Hepatocyte (in vitro differentiated cells): ENCODE measurements at regions not wholly inside any gene's neighbourhood (a gene's known extent, or its start where the extent isn't known, plus 50 kb on each side); places are given as distances from the start of the nearest gene placed in this dataset.

Source experiments
- DNase-seq: peaks from one replicate; pipeline ENCODE4 v3.0.0-alpha.2; 2016; ENCODE audit warnings: low spot score
- H2AFZ ChIP-seq: fragments of 200-600 bp; sonication (generic); 2 replicates; pipeline ENCODE4 v1.6.0; 2016; ENCODE audit warnings: antibody characterized with exemption, mild to moderate bottlenecking
- H3K27ac ChIP-seq: fragments of 200-600 bp; sonication (generic); 2 replicates; pipeline ENCODE4 v1.5.1; 2016; ENCODE audit warnings: mild to moderate bottlenecking
- H3K27me3 ChIP-seq: fragments of 200-600 bp; sonication (generic); 2 replicates; pipeline ENCODE4 v1.6.1; 2016
- H3K36me3 ChIP-seq: fragments of 200-600 bp; sonication (generic); replicated peaks from 2 replicates; pipeline ENCODE4 v1.5.1; 2016; ENCODE audit warnings: low read depth; ENCODE audit not compliant: insufficient read depth
- H3K4me1 ChIP-seq: fragments of 200-600 bp; sonication (generic); 2 replicates; pipeline ENCODE4 v1.5.1; 2016; ENCODE audit warnings: mild to moderate bottlenecking, moderate library complexity; ENCODE audit not compliant: insufficient read depth
- H3K4me2 ChIP-seq: fragments of 200-600 bp; sonication (generic); 2 replicates; pipeline ENCODE4 v1.6.0; 2016
- H3K4me3 ChIP-seq: fragments of 200-600 bp; sonication (generic); 2 replicates; pipeline ENCODE4 v1.5.1; 2016; ENCODE audit warnings: mild to moderate bottlenecking
- H3K79me2 ChIP-seq: fragments of 200-600 bp; sonication (generic); 2 replicates; pipeline ENCODE4 v1.6.0; 2017; ENCODE audit warnings: mild to moderate bottlenecking
- H3K9me2 ChIP-seq: fragments of 200-600 bp; sonication (generic); replicated peaks from 2 replicates; pipeline ENCODE4 v1.6.0; 2017; ENCODE audit warnings: mild to moderate bottlenecking; ENCODE audit not compliant: insufficient read depth
- H3K9me3 ChIP-seq: fragments of 200-600 bp; sonication (generic); 2 replicates; pipeline ENCODE4 v1.5.1; 2016; ENCODE audit warnings: low read depth, mild to moderate bottlenecking
- H4K20me1 ChIP-seq: fragments of 200-600 bp; sonication (generic); 2 replicates; pipeline ENCODE4 v1.6.0; 2016; ENCODE audit warnings: mild to moderate bottlenecking; ENCODE audit not compliant: insufficient read depth, poor library complexity, severe bottlenecking
- EZH2 ChIP-seq: fragments of 200-600 bp; sonication (generic); IDR thresholded peaks from 2 replicates; pipeline ENCODE4 v1.6.1; 2016; ENCODE audit warnings: antibody characterized with exemption, mild to moderate bottlenecking, borderline replicate concordance
- EZH2phosphoT487 ChIP-seq: fragments of 200-600 bp; sonication (generic); IDR thresholded peaks from one replicate; pipeline ENCODE4 v1.6.1; 2018; ENCODE audit warnings: antibody characterized with exemption, mild to moderate bottlenecking, low read depth, moderate library complexity; ENCODE audit not compliant: unreplicated experiment, severe bottlenecking
- WGBS: methylation state at CpG from one replicate; pipeline ENCODE4 v1.1.6; 2016; ENCODE audit warnings: low lambda C conversion rate; ENCODE audit errors: missing lambda C conversion rate; 5-methylcytosine and 5-hydroxymethylcytosine counted together
- TF ChIP-seq, protein P1 (sequence below): fragments of 200-600 bp; sonication (generic); IDR thresholded peaks from 2 replicates; pipeline ENCODE4 v1.5.1; 2016; ENCODE audit warnings: antibody characterized with exemption, mild to moderate bottlenecking; ENCODE audit not compliant: poor library complexity

DNA sequence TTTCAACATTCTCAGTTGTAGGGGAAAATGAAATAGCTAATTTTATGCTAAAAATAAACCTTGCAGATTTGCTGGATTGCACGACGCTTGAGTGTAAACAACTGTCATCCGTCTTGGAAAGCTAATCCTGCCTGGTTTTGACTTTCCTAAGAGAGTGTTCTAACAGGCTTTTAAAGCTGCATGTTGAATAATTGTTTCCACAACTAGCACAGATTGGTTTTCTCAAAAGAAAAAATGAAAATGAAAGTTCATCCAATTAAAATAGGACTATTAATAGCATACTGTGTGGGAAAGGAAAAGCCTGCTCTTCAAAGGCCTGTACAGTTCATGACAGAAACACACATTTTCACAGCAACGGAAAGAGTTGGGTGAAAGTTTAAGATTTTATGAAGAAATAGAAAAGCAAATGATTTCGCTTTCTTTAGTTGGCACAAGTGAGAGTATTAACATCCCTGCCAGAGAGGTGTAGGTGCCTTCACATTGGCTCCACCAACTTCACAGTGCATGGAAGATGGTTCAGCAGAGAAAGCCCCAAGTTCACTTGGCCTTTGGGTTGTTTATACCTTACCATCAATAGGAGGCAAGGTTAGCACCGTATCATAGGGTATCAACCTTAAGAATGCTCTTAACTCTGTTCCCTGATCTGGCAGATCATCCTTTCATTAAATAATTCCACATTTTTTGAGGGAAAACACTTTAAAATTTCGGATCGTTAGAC, 140.0 kb upstream of the GUCY1A1 start:
- peak overlapping the region; percentile 54 for H3K27ac ChIP-seq
- DNase-seq = peak; percentile 38
- TF ChIP-seq, protein P1, sequence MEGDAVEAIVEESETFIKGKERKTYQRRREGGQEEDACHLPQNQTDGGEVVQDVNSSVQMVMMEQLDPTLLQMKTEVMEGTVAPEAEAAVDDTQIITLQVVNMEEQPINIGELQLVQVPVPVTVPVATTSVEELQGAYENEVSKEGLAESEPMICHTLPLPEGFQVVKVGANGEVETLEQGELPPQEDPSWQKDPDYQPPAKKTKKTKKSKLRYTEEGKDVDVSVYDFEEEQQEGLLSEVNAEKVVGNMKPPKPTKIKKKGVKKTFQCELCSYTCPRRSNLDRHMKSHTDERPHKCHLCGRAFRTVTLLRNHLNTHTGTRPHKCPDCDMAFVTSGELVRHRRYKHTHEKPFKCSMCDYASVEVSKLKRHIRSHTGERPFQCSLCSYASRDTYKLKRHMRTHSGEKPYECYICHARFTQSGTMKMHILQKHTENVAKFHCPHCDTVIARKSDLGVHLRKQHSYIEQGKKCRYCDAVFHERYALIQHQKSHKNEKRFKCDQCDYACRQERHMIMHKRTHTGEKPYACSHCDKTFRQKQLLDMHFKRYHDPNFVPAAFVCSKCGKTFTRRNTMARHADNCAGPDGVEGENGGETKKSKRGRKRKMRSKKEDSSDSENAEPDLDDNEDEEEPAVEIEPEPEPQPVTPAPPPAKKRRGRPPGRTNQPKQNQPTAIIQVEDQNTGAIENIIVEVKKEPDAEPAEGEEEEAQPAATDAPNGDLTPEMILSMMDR = no peak
- TF ChIP-seq EZH2 = no peak
- no peak for TF ChIP-seq EZH2phosphoT487
- no peaks in the 10 kb centered on the region for H4K20me1 ChIP-seq
- H3K79me2 ChIP-seq = no peaks in the 10 kb centered on the region
- no peak overlapping the region for H3K4me3 ChIP-seq
- no peaks in the 10 kb centered on the region for H3K9me2 ChIP-seq
- peak overlapping the region; percentile 45 for H3K4me2 ChIP-seq
- no peaks in the 10 kb centered on the region for H3K36me3 ChIP-seq
- 67% methylated on average over 8 of the region's 8 CpGs for WGBS
- H3K9me3 ChIP-seq = no peaks in the 10 kb centered on the region
- H2AFZ ChIP-seq = no peak overlapping the region
- peaks cover 14% of the 10 kb centered on the region for H3K4me1 ChIP-seq
- H3K27me3 ChIP-seq = no peaks in the 10 kb centered on the region

DNA sequence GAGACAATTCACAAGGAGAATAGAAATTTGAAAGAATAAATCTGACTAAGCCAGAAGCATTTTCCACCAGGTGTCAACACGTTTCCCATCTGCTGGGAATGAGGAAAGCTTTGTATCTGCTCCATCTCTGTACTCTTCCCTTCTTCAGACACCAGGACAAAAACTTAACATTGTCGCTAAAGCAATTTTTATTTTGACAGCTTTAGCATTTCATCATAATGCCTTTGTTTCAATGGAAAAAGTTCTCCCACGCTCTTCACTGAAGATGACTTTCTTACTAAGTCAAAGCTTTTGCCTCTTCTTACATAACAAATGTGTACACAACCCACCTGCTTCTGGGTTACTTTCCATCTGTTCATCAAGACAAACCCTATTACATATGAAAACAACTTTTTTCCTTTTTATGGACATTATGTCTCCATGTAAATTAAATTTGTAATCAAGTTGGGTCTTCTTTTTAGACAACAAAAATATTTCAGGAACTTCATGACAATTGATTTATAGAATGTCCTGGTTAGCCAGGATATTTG, 141.7 kb upstream of the GUCY1A1 start:
- Histone ChIP-seq H3K4me1 (peaks cover 14% of the 10 kb centered on the region), H3K79me2 (no peaks in the 10 kb centered on the region), H3K36me3 (no peaks in the 10 kb centered on the region), H4K20me1 (no peaks in the 10 kb centered on the region), H3K9me2 (no peaks in the 10 kb centered on the region), H3K27me3 (no peaks in the 10 kb centered on the region), H3K27ac (no peak overlapping the region), H3K4me3 (no peak overlapping the region), H2AFZ (no peak overlapping the region), H3K9me3 (no peaks in the 10 kb centered on the region), H3K4me2 (no peak overlapping the region)
- no peak for DNase-seq
- TF ChIP-seq EZH2phosphoT487 (no peak), EZH2 (no peak)
- TF ChIP-seq, protein P1 = no peak
- WGBS = 79% methylated on average over 3 of the region's 3 CpGs

DNA sequence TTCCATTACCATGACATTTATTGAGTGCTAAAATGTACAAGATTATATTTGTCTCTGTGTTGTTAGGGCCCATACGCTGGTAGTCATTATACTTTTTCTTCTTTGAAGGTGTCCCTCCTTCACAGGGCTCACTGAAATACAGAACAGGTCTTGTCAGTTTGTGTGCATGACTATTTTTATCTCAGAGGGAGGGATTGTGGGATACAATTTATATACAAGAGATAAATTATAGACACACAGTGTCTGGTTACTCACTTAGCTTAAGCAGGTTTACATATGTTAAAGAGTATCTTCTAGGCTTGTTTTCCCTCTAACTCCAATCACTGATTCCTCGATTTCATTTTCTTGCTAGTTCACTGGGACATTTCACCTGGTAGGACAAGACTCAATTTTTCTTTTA, 143.3 kb upstream of the GUCY1A1 start:
- no peaks in the 10 kb centered on the region for H3K27me3 ChIP-seq
- 55% methylated on average over 2 of the region's 2 CpGs for WGBS
- H3K4me1 ChIP-seq = peaks cover 14% of the 10 kb centered on the region
- no peaks in the 10 kb centered on the region for H4K20me1 ChIP-seq
- H3K79me2 ChIP-seq = no peaks in the 10 kb centered on the region
- no peak overlapping the region for H2AFZ ChIP-seq
- H3K36me3 ChIP-seq = no peaks in the 10 kb centered on the region
- H3K4me2 ChIP-seq = peak overlapping the region; percentile 7
- H3K9me3 ChIP-seq = no peaks in the 10 kb centered on the region
- TF ChIP-seq, protein P1 = no peak
- TF ChIP-seq EZH2 (no peak), EZH2phosphoT487 (no peak)
- peak overlapping the region; percentile 75 for H3K27ac ChIP-seq
- H3K4me3 ChIP-seq = no peak overlapping the region
- no peaks in the 10 kb centered on the region for H3K9me2 ChIP-seq
- DNase-seq = no peak
